22Rv1 (cell line): ENCODE measurements at regions not wholly inside any gene's neighbourhood (a gene's known extent, or its start where the extent isn't known, plus 50 kb on each side); places are given as distances from the start of the nearest gene placed in this dataset.
A peak's percentile ranks its signal among the peaks of the same experiment; 100 is the strongest.

Experiments used
- H3K27ac ChIP-seq: fragments of 450-650 bp; 2 replicates; pipeline ENCODE4 v1.5.1; 2017
- ZFX ChIP-seq: fragments of 450-650 bp; IDR thresholded peaks from 2 replicates; pipeline ENCODE4 v1.6.1; 2017; ENCODE audit warnings: antibody characterized with exemption, borderline replicate concordance
- TF ChIP-seq, protein P1 (sequence below): fragments of 450-650 bp; IDR thresholded peaks from 2 replicates; pipeline ENCODE4 v1.5.1; 2017; ENCODE audit warnings: mild to moderate bottlenecking

DNA sequence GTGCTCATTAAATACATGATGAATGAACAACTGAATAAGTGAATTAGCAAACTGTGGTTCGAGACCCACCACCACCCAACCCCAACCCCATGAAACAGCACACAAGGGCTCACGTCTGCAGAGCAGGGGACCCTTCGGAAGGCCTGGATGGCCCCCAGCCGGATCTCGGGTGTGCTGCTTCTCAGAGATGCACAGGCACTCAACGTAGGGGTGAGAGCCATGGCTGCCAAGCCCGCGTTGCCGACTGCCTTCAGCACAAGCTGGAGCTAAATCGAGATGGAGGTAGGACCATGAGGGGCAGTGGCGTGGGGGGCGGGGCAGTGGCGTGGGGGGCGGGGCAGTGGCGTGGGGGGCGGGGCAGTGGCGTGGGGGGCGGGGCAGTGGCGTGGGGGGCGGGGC lies 93.2 kb downstream of the LITAF start:
- TF ChIP-seq, protein P1, sequence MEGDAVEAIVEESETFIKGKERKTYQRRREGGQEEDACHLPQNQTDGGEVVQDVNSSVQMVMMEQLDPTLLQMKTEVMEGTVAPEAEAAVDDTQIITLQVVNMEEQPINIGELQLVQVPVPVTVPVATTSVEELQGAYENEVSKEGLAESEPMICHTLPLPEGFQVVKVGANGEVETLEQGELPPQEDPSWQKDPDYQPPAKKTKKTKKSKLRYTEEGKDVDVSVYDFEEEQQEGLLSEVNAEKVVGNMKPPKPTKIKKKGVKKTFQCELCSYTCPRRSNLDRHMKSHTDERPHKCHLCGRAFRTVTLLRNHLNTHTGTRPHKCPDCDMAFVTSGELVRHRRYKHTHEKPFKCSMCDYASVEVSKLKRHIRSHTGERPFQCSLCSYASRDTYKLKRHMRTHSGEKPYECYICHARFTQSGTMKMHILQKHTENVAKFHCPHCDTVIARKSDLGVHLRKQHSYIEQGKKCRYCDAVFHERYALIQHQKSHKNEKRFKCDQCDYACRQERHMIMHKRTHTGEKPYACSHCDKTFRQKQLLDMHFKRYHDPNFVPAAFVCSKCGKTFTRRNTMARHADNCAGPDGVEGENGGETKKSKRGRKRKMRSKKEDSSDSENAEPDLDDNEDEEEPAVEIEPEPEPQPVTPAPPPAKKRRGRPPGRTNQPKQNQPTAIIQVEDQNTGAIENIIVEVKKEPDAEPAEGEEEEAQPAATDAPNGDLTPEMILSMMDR = no peak
- TF ChIP-seq ZFX = no peak
- peak overlapping the region; percentile 38; the same call in 1 of the 2 replicates for H3K27ac ChIP-seq

DNA sequence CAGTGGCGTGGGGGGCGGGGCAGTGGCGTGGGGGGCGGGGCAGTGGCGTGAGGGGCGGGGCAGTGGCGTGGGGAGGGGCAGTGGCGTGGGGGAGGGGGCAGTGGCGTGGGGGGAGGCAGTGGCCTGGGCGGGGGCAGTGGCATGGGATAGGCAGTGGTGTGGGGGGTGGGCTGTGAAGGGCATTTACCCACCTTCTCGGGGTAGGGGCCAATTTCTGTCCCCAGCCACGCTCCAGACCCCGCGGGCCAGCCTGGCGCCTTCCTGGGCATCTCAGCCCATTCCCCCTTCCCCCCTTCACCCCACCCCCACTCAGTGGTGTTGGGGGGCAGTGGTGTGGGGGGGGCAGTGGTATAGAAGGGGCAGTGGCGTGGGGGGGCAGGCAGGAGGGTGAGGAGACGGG lies 92.7 kb downstream of the LITAF start:
- H3K27ac ChIP-seq = peak overlapping the region; percentile 27; the same call in 1 of the 2 replicates
- TF ChIP-seq, protein P1 = no peak
- no peak for TF ChIP-seq ZFX

DNA sequence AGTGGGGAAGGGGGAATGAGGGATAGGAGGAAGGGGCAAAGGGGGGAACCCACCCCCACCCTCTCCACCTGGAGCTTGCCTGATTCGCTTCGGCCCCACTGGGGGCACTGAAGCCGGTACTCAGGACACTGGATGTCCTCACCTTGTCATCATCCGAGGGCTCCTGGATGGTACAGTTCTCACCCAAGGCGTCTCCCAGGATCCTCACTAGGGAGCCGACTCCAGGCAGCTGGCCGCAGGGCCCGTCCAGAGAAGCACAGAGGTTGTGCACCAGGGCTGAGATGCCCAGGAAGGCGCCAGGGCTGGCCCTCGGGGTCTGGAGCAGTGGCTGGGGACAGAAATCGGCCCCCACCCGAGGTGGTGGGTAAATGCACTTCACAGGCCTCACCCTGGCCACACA lies 92.3 kb downstream of the LITAF start:
- TF ChIP-seq ZFX = no peak
- TF ChIP-seq, protein P1 = no peak
- peak overlapping the region; percentile 27; the same call in 1 of the 2 replicates for H3K27ac ChIP-seq

DNA sequence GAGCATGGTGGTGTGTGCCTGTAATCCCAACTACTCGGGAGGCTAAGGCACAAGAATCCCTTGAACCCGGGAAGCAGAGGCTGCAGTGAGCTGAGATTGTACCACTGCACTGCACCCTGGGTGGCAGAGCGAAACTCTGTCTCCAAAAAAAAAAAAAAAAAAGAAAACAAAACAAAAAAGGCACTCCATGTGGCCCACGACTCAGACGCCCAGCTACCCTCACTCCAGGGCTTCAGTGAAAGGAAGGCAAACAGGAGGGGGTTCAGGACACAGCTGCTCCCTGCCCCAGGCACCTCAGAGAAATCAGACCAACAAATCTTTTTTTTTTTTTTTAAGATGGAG lies 91.7 kb downstream of the LITAF start:
- TF ChIP-seq, protein P1 = no peak
- no peak for TF ChIP-seq ZFX
- H3K27ac ChIP-seq = no peak overlapping the region
